GM12891 (cell line): ENCODE measurements at regions not wholly inside any gene's neighbourhood (a gene's known extent, or its start where the extent isn't known, plus 50 kb on each side); places are given as distances from the start of the nearest gene placed in this dataset.
A peak's percentile ranks its signal among the peaks of the same experiment; 100 is the strongest.

ENCODE experiments used
- POLR2A ChIP-seq: IDR thresholded peaks from 2 replicates; pipeline ENCODE4 v1.6.1; 2011; ENCODE audit warnings: low read depth, low read length, control low read depth
- POLR2AphosphoS5 ChIP-seq: IDR thresholded peaks from 2 replicates; pipeline ENCODE4 v1.6.1; 2011; ENCODE audit warnings: low read depth, low read length, control low read depth
- POU2F2 ChIP-seq: IDR thresholded peaks from 2 replicates; pipeline ENCODE4 v1.6.1; 2011; ENCODE audit warnings: low read depth, mild to moderate bottlenecking, control low read depth, low read length, moderate library complexity
- SPI1 ChIP-seq: IDR thresholded peaks from 2 replicates; pipeline ENCODE4 v1.6.1; 2011; ENCODE audit warnings: low read depth, low read length, control low read depth
- TAF1 ChIP-seq: IDR thresholded peaks from 2 replicates; pipeline ENCODE4 v1.6.1; 2011; ENCODE audit warnings: low read depth, low read length, control low read depth

- no peak for TF ChIP-seq POLR2A
- TF ChIP-seq POLR2AphosphoS5 = no peak
- no peak for TF ChIP-seq POU2F2
- TF ChIP-seq TAF1 = no peak
- TF ChIP-seq SPI1 = peak; percentile 48; the same call in 1 of the 2 replicates
Observed at GRCh38 chr1:221203224-221204054, 324.2 kb downstream of the HLX start.
